ENCODE measurements at regions not wholly inside any gene's neighbourhood (a gene's known extent, or its start where the extent isn't known, plus 50 kb on each side); places are given as distances from the start of the nearest gene placed in this dataset.
"Not testable (repeated sequence)": the region's sequence is repeated elsewhere in the genome, so short reads cannot be mapped to it uniquely, and the experiment has no call there.

GRCh38 chr3:140870351-140870750 lies 71.3 kb upstream of the SLC25A36 start:
- DNase-seq (ENCODE audit: low spot score) = no peak

DNA sequence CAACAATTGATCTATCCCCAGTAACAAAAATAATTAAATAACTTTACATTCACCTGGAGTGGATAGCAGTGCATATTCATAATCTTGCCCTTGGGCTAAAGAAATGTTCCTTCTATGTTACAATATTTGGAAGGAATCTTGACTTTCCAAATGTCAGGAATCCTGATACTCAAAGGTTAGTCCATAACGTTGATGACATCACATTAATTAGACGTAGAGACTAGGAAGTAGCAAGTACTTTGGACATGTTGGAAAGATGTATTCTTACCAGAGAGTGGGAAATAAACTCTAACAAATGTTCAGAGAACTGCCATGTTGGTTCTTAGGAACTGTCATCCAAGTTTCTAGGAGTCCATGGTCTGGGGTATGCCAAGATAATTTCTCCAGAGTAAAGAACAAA lies 70.6 kb upstream of the SLC25A36 start:
- no peak for DNase-seq (ENCODE audit: low spot score)

DNA sequence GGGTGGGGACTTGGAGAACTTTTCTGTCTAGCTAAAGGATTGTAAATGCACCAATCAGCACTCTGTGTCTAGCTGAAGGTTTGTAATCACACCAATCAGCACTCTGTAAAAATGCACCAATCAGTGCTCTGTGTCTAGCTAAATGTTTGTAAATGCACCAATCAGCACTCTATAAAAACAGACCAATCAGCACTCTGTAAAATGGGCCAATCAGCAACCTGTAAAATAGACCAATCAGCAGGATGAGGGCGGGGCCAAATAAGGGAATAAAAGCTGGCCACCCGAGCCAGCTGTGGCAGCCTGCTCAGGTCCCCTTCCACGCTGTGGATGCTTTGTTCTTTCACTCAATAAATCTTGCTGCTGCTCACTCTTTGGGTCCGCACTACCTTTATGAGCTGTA lies 69.5 kb upstream of the SLC25A36 start:
- not testable (repeated sequence) for DNase-seq (ENCODE audit: low spot score)

DNA sequence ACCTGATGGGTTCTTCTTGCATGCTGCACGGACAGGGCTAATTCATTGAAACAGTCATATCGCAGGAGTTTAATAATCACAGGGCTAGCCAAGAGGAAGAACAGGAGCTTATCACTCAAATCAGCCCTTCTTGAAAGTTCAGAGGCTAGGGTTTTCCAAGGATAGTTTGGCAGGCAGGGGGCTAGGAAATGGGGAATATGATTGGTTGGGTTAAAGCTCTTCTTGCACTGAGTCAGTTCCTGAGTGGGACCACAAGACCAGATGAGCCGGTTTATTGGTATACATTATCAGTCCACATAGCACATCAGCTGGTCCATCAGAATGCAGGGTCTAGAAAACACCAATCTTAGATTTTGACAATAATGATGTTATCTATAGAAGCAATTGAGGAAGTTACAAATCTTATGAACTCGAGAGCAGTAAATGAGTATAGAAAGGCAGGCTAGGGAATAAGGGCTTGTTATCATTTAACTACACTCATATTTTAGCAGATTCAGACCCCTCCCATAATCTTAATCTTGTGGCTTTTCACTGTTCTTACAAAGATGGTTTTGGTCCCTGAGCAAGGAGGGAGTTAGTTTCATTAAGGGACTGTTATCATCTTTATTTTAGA lies 58.1 kb upstream of the SLC25A36 start:
- DNase-seq (ENCODE audit: low spot score) = no peak

DNA sequence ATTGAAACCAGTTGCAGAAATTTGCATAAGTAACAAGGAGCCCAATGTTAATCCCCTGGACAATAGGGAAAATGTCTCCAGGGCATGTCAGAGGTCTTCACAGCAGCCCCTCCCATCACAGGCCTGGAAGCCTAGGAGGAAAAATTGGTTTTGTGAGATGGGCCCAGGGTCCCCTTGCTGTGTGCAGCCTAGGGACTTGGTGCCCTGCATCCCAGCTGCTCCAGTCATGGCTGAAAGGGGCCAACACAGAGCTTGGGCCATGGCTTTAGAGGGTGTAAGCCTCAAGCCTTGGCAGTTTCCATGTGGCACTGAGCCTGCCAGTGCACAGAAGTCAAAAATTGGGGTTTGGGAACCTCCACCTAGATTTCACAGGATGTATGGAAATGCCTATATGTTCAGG lies 55.9 kb upstream of the SLC25A36 start:
- not testable (repeated sequence) for DNase-seq (ENCODE audit: low spot score)
